NCI-H2081 (cell line): ENCODE measurements at regions not wholly inside any gene's neighbourhood (a gene's known extent, or its start where the extent isn't known, plus 50 kb on each side); places are given as distances from the start of the nearest gene placed in this dataset.

Source experiments
- DNase-seq, 2 experiments: peaks; one replicate each; lab custom pipeline; 2025; lab: John Stamatoyannopoulos, UW

DNA sequence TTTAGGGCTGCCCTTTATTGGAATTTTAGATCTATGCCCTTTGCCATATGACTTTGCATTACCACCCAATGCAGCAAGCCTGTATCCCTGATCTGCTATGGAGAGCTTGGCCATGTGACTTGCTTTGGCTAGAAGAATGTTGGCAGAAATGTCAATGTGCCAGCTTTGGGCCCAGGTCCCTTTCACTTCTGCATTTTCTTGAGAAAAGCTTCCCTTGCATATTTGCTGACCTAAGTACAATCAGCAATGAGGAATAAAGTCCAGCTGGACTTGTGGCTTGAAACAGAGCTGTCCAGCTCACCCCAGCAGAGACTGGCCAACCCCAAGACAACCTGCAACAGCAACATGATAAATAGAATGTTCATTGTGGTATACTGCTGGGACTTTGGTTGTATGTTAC, 135.9 kb downstream of the PAH start:
- no peak for DNase-seq

DNA sequence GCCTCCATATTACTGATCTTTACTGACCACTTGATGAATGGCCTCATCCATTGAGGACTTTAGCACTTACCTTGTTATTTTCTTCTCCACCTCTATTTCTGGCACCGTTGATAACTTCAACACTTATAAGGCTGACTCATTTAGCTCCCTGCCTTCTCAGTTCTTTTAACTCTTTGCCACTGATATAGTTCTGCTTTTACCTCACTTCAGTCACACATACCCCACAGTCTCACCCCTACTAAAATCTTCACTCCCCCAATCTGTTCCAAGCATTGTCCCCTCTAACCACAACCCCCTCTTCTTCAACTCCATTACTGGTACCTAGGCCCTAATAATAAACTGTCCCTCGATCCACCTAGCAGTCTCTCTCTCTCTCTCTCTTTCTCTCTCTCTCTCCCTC, 141.0 kb downstream of the PAH start:
- DNase-seq, result no peak

DNA sequence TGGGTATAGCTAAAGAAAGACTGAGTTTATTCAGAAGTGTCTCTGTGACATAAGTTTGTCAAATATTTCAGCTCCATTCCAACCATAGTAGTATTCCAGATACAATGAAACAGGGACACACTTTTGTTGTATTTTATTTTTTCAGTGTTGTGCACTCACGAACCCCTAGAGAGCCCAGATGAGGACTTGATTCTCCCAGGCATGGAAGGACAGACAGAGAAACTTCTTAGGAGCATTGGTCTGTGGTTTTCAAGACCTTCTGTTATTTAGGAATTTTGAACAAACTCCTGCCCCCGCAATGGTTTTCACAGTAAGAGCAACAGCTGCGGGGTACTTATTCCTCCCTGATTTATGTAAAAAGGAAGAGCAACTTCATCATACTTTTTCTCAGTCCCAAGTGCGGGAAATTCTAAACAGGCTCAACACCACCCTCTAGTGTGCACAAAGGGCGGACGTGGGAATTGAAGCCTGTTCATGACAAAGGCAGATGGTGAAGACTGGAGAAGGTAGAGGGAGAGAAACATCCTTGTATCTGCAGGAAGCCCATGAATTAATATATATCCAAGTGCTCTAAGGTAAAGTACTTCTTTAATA, 147.6 kb downstream of the PAH start:
- peak; percentile 40 to 59 for DNase-seq

DNA sequence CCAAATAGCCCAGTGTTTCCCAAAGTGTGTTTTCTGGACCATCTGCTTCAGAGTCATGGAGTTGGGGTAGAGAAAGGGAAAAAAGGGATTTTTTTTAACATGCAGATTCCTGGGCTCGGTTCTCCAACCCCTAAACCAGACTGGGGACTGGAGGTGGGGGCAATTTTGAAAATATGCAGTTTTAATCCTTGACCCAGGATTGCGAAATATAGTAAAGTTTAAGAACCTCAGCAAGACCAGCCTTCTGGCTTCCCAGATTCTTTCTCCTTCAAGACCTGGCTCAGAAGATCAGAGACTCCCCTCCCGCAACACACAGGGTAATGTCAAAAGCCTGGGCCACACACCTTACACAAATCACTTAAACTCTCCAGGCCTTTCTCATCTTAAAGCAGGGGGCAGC, 150.1 kb downstream of the PAH start:
- DNase-seq, result no peak

DNA sequence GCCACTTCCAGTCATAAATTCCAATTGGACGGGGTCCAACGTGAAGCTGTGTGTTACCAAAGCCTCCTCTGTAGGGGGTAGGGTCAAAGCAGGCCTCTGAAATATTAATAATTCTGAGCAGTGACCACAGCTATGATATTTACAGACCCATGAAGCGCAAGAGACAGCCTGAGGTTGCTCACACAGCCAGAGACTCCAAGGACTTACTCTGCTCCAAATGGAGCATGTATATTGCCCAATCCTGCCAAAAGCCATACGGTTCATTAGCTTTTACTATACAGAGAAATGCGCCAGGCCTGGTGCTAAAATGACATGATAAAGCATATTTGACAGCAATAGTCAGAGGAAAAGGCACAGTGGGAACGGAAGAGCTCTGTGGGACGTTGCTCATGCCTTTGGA, 151.3 kb downstream of the PAH start:
- DNase-seq, result no peak

DNA sequence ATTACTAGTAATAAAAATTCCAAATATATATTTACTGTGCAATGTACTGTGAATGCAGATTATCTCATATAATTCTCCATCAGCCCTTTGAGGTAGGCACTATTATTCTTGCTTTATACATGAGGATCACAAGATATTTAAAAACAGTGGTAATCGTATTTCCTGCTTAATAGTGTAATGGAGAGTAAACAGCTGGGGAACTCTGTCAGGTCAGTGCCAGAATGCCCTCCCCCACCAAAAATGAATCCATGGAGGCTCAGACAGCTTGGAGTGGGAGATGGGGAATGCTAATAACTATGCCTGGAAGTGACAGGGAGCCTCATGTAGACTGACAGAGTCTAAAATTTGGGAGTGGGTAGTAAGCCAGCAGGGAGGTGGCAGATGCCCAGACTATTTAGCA, 153.6 kb downstream of the PAH start:
- no peak for DNase-seq

DNA sequence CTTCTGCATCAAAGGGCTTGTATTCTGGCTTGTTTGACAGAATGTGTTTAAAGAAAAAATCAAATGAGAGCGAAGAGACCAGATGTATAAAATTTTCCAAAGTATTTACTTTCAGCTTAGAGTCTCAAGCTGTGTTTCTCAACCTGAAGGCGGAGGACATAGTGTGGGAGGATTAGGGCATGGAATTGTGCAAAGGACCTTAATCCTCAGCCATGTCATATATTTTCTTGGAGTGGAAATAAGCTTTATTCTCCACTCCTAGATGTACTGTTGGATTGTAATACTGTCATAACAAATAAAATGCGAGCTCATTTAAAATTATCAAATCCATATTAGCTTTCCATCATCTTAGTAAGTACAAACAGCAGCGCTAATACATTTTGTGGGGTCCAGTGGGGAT, 154.0 kb downstream of the PAH start:
- no peak for DNase-seq

DNA sequence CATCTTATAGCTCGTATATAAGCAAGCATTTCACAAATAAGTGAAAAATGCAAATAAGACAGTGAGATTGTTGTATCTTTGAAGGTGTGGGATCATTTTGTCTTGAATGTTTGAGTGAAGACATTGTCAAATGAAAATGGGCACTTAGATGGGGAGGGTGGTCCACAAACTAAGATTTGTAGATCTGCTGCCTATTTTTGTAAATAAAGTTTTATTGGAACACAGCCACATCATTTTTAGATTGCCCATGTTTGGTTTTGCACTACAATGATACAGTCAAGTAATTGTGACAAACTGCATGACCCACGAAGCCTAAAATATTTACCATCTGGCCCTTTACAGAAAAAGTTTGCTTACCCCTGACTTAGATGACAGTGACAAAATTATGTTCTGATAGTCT, 156.7 kb downstream of the PAH start:
- no peak for DNase-seq

DNA sequence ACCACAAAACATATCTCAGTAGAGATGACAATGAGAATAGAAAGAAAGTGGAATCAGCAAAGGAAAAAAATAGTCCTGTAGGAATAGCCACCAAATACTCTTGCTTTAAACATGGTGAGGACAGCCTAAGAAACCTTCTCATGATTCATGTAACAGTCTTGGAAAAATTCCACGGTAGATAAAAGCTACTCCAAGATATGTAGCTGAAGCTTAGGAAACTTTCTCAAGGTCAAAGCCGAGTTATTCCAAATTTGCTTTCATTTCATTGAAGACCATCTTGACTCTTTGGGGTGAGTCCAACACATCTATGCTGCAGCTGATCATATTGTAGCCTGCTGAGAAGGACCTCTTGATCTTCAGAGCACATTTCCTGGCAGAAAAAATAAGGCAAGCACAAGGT, 157.6 kb downstream of the PAH start:
- DNase-seq, result no peak

DNA sequence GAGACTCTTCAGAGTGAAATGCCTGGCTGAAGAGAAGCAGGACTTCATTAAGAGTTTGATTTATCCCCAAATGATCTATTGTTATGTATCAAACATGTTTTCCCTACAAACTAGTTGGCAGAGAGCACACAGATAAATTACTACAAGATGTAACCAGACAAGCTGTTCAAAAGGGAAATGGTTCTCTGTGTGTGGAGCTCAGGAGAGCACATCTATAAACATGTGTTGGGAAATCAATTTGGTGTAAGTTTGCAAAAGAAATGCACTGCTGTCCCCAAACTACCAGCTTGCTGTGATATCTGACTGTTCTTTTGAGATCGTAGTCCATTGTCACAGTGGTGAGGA, 159.2 kb downstream of the PAH start:
- no peak for DNase-seq

DNA sequence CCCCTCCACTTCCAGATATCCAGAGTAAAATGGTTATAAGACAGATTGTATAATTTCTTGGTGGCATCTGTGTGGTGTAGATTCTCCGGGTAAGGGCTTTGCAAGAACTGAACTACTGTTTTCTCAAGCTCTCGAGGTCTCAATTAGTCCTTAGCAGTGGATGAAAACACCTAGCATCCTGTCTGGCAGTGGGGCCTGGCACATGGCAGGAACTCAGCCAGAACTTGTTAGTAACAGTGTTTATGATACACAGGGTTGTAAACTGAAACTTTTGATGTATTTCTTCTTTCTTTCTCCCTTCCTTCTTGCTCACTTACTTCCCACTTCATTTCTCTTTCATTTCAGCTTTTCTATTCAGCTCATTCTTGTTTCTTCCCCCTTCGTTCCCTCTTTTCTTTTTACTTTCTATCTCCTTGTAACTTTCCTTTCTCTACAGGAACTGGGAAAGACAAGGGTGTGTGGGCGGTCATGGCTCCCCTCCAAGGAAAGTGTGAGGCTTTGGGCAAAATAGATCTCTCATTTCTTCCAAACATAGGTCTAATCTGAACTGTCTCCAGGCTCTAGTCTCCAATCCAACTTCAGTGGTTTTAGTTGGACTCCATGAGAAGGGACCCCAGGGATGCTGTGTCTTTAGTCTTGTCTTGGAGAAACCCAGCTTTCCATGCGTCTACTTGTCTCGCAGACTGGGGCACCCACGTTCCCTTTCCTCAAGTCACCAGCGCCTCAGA, 159.7 kb downstream of the PAH start:
- no peak for DNase-seq

DNA sequence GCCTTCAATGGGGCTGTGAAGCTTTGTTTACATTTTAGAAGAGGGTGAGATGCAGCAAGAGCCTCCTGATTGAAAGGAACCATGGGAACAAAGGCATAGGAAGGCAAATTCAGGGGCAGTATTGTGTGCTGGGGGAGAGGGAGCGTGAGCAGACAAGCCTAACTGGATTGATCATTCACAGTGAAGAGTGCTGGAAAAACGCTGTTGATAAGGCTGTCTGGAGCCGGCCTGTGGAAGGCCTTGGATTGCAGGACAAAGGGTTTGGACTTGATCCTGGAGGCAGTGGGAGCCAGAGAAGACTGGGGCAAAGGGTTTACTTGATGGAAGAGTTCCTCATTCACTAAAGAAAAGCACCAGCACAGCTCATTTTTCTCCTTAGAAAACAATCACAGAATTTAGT, 160.5 kb downstream of the PAH start:
- DNase-seq, result no peak

DNA sequence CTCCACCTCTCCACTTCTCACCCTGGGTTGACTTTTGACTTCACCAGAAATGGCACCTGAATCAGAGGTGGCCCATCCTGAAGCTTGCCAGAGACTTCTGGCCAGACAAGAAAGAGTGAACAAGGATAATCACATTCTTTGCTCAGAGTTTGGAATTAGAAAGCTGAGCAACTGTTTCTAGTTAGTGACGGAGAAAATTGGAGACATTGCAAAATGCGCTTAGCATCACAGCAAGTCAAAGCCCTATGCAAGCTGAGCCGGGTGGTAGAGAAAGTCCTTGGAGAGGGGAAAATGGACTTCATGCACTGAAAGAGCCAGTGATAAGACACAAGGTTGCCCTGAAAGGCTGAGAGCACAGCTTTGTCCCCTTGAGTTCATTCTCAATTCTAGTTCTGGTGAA, 161.8 kb downstream of the PAH start:
- no peak for DNase-seq

DNA sequence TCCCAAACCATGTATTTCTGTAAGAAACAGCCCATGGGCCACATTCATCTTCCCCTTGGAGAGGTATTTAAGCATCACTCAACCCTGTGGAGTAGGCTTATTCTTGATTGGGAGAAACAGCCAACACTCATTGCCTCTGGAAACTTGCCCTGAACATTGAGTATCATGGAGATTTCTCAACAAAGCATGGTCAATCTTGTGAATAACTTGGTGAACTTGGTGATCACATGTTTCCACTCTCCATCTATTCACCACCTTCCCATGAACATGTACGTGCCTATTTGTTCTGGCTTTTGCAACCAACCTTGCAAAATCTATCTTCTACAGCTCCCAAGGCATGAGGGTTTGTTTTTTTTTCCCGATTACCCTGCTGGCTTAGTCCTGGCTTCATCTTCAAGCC, 163.2 kb downstream of the PAH start:
- no peak for DNase-seq

DNA sequence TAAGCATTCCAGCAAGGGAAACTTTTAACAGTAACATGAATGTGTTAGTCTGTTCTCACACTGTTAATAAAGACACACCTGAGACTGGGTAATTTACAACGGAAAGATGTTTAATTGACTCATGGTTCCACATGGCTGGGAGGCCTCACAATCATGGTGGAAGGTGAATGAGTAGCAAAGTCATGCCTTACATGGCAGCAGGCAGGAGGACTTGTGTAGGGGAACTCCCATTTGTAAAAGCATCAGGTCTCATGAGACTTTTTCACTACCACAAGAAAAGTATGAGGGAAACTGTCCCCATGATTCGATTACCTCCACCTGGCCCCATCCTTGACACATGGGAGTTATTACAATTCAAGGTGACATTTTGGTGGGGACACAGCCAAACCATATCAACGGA, 168.3 kb downstream of the PAH start:
- no peak for DNase-seq

DNA sequence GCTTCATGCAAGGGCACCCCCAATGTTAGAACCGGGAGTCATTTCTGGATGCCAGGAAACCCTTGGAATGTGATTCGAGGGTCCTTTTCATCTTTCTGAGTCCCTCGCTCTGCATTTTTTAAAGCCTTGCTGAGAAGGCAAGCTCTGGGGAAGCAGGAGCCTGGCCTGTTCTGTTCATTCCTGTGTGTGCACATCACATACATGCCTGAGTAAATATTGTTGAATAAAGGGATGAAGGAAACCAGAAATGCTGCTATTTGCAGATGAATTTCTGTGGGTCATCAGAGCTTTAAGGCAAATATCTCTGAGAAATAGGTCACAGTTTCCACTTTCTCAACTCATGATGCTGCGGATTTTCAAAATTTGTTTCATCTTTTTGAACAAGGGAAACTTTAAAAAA, 170.1 kb downstream of the PAH start:
- DNase-seq, result no peak

DNA sequence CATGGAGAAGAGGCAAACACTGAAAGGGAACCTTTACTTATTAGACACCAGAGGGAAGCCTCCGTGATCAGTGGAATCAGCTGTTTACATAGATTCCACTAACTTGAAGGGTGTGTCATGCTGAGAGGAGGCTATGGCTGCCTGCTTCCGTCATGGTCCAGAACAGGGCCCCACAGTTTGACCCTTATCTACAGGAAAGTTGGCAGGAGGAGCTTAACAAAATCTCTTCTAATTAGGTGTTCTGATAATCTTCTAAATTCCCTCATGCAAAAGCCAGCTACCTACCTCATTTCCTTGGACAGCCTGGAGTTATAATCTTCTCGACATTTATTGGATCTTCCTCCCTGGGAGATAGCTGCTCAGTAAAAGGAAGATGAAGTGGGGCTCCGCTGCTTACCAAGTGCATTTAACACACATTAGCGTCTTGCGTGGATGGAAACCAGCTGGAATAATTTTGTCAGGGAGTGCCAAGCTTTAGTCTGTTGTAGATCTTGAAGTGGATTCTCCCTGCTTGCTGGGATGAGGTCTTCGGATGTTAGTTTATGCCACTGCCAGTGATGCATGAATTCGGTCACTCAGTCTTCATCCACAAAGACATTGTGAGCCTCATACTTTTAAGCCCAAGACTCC, 171.0 kb downstream of the PAH start:
- no peak for DNase-seq

DNA sequence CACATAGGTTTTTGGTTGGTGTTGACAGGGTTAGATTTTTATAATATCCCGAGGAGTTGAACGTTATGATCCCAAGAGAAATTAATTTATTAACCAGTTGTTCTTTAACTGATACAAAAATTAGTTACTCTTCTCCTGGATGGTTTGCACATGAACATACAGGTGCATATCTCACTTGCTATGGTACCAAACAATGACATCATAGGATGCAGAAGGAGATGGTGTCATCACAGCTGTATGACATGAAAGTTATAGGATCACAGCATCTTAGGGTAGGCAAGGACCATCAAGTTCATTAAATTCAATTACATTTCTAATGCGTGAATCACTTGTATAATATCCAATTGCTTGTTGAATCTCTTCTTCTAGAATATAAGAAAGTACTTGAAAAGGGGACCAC, 175.8 kb downstream of the PAH start:
- no peak for DNase-seq

DNA sequence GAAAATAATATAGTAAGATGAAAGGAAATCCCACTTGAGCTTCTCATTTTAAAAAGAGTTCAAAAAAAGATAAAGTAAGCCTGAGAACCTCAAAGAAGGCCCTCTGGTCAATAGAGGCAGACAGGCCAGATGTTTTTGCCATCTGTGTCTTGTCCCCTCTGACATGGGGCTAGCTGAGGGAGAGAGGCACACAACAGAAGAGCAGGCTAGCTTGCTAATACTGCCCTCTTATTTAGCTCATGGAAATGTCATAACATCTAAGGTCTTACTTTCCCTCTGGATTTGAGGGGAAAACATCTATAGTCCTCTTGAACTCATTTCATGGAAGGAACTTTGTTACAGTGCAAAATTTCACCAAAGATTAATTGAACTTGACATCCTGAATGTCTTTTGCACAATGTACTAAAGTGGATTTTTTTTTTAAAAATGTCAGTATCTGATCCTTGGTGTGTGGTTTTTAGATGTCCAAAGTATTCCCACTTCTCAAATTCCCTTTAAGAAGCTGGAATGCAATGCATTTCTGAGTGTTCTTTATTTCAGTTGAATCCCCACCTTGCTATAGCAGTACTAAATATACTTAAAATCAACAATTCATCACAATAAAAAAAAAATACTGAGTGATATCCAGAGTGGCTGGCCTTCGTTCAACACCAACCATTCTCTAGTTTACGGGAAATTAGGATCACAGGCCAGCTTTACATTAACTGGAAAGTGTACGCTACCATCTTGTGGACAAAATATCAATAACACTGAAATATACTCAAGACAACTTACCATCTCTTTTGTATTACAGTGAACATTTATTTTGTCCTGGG, 176.7 kb downstream of the PAH start:
- peak; percentile 34 to 43 for DNase-seq

DNA sequence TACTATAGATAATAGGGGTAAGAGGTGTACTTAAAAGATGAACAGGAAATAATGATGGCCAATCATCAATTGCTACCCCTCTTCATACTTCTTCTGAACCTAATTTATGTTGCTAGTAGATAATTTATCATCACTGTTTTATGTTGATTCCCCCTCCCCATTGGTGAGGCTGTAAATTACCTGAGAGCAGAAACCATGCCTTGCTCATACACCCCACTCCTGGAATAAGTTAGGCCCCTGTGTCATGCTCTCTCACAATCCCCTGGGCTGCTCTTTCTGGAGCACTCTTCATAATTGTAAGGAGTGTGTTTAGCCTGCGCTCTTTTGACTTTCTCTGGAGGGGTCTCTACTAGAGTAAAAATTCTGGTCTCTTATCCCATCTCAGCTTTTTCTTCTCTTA, 180.7 kb downstream of the PAH start:
- no peak for DNase-seq

DNA sequence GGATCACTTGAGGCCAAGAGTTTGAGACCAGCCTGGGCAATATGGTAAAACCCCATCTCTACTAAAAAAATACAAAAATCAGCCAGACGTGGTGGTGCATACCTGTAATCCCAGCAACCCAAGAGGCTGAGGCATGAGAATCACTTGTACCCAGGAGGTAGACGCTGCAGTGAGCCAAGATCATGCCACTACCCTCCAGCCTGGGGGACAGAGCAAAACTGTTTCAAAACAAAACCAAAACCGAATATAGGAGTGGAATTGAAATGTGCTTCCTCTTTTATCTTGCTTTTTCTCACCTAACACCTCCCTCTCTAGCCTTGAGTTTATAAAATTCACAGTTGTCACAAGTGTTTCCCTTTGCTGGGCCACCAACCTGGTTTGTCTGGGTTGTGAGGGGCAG, 181.9 kb downstream of the PAH start:
- DNase-seq, result no peak

DNA sequence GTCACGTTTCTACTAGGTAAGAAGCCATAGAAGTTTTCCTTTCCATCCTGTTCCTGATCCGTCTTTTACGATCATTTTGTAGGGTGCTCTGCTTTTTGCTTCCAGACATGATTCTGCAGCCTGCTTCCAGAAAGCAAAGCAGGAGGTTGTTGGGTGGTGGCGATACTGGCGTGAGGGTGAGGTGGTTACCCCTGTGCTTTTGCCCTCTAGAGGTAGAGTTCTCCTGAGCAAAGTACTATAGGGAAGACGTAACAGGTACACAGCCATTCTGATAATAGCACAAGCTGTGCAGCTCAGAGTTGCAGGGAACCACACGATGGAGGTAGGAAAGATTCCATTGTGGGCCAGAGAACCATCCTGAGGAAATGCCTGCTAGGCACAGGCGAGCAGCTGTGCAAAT, 186.0 kb downstream of the PAH start:
- no peak for DNase-seq
